ENCODE measurements at regions not wholly inside any gene's neighbourhood (a gene's known extent, or its start where the extent isn't known, plus 50 kb on each side); places are given as distances from the start of the nearest gene placed in this dataset.

DNA sequence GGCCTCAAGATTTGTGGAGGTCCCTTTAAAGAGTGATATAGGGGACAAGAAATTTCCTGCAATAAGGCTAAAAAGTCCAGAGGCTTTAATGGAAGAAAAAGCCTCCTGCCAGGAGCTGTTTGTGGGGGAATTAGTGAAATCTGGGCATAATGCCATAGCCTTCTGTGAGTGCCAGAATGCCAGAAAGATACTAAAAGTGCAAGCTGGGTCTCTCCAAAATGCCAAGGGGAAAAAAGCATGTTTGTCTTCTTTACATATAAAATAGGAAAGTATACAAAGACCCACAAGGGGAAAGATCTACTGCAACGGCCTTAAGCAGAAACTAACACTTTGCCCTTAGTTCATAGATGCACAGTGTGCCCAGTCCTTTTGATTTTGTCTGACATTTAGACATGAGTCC lies 647.7 kb upstream of the ZNF804A start:
- DNase-seq (ENCODE audit: unreplicated experiment) = peak; percentile 65
- no peaks in the 10 kb centered on the region for H3K9me3 Mint-ChIP-seq (ENCODE audit: unreplicated experiment)
- no peak overlapping the region for H3K4me3 Mint-ChIP-seq (ENCODE audit: unreplicated experiment)
- TF ChIP-seq, protein P1, sequence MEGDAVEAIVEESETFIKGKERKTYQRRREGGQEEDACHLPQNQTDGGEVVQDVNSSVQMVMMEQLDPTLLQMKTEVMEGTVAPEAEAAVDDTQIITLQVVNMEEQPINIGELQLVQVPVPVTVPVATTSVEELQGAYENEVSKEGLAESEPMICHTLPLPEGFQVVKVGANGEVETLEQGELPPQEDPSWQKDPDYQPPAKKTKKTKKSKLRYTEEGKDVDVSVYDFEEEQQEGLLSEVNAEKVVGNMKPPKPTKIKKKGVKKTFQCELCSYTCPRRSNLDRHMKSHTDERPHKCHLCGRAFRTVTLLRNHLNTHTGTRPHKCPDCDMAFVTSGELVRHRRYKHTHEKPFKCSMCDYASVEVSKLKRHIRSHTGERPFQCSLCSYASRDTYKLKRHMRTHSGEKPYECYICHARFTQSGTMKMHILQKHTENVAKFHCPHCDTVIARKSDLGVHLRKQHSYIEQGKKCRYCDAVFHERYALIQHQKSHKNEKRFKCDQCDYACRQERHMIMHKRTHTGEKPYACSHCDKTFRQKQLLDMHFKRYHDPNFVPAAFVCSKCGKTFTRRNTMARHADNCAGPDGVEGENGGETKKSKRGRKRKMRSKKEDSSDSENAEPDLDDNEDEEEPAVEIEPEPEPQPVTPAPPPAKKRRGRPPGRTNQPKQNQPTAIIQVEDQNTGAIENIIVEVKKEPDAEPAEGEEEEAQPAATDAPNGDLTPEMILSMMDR (IDR thresholded peaks at IDR 0.05; ENCODE audit: unreplicated experiment) = no peak
- intact Hi-C loops (cut with micrococcal nuclease) = no loop called here
- no peak overlapping the region for H3K27ac Mint-ChIP-seq (ENCODE audit: low read depth, unreplicated experiment)
- ChIA-PET POLR2A (interaction anchor here (1.4 kb wide), 1 partner anchor 52 kb away, joined by 3 read pairs; no protein-coding TSS in a partner anchor), CTCF (no interaction called here)
- BruUV-seq (replicated peaks) = no TSS peak
- H3K4me1 Mint-ChIP-seq (ENCODE audit: insufficient read depth, unreplicated experiment) = peaks cover 19% of the 10 kb centered on the region
- no peaks in the 10 kb centered on the region for H3K27me3 Mint-ChIP-seq (ENCODE audit: insufficient read depth, unreplicated experiment)
- H3K36me3 Mint-ChIP-seq (ENCODE audit: insufficient read depth, unreplicated experiment) = no peaks in the 10 kb centered on the region

DNA sequence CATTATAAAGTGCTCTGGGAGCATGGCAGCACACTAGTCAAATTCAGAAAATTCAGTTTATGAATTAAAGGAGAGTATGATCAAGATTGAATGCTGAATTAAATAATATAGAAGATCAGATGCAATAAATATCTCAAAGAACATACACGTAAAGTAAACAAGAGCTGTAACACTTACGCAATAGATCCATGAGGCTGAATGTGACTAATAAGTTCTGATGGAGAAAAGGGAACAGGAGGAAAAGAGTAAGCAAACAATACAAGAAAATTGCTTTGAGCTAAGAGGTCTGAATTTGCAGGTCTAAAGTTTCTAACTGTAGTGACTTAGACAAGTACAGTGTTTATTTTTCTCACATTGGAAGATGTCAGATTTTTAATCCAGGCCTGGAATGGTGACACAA lies 646.7 kb upstream of the ZNF804A start:
- no peaks in the 10 kb centered on the region for H3K36me3 Mint-ChIP-seq (ENCODE audit: insufficient read depth, unreplicated experiment)
- peaks cover 19% of the 10 kb centered on the region for H3K4me1 Mint-ChIP-seq (ENCODE audit: insufficient read depth, unreplicated experiment)
- no TSS peak for BruUV-seq (replicated peaks)
- CTCF ChIA-PET = interaction anchor here (0.6 kb wide), 1 partner anchor 189 kb away, joined by 4 read pairs; no protein-coding TSS in a partner anchor
- POLR2A ChIA-PET = interaction anchor here (1.4 kb wide), 1 partner anchor 53 kb away, joined by 3 read pairs; no protein-coding TSS in a partner anchor
- TF ChIP-seq, protein P1 (IDR thresholded peaks at IDR 0.05; ENCODE audit: unreplicated experiment) = no peak
- H3K27ac Mint-ChIP-seq (ENCODE audit: low read depth, unreplicated experiment) = peak overlapping the region; percentile 59
- intact Hi-C loops (cut with micrococcal nuclease) = no loop called here
- no peaks in the 10 kb centered on the region for H3K27me3 Mint-ChIP-seq (ENCODE audit: insufficient read depth, unreplicated experiment)
- H3K9me3 Mint-ChIP-seq (ENCODE audit: unreplicated experiment) = no peaks in the 10 kb centered on the region
- peak; percentile 84 for DNase-seq (ENCODE audit: unreplicated experiment)
- H3K4me3 Mint-ChIP-seq (ENCODE audit: unreplicated experiment) = no peak overlapping the region

DNA sequence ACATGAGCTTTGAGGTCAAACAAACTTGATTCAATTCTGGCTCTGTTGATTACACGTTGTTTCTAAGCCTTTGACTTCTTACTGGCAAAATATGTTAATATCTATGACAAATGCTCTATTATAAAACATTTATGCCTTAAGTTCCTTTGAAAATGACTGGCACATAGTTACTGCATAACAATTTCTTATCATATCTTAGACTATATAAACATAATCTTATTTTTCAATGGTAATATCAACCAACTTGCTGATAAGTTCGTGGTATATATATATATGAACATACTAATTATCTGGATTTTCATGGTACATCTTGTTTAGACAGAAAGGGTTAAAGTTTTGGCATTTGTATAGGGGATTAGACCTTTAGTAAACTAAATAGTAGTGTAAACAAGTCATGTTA lies 645.6 kb upstream of the ZNF804A start:
- DNase-seq (ENCODE audit: unreplicated experiment) = no peak
- Mint-ChIP-seq H3K27me3 (ENCODE audit: insufficient read depth, unreplicated experiment) (no peaks in the 10 kb centered on the region), H3K4me3 (ENCODE audit: unreplicated experiment) (no peak overlapping the region), H3K36me3 (ENCODE audit: insufficient read depth, unreplicated experiment) (no peaks in the 10 kb centered on the region), H3K27ac (ENCODE audit: low read depth, unreplicated experiment) (no peak overlapping the region), H3K9me3 (ENCODE audit: unreplicated experiment) (no peaks in the 10 kb centered on the region), H3K4me1 (ENCODE audit: insufficient read depth, unreplicated experiment) (peaks cover 19% of the 10 kb centered on the region)
- TF ChIP-seq, protein P1 (IDR thresholded peaks at IDR 0.05; ENCODE audit: unreplicated experiment) = no peak
- ChIA-PET CTCF (interaction anchor here (0.6 kb wide), 1 partner anchor 213 kb away, joined by 3 read pairs; no protein-coding TSS in a partner anchor), POLR2A (no interaction called here)
- intact Hi-C loops (cut with micrococcal nuclease) = no loop called here
- no TSS peak for BruUV-seq (replicated peaks)

DNA sequence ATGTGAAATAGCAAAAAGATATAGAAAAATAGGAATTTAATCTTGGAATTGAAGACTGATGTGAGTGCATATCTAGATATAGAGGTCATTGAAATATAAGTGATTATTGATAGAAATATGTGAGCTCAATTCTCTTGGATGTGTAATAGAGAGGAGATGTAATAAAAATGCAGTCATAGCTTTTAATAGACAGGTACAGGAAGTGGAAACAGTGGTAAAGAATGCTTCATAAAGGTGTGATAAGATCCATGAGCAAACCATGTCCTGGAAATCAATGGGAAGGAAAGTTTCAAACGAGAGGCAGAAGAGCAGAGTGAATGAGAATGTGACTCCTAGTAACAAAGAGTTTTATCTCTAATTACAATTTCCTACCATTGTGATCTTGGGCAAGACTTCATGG lies 634.7 kb upstream of the ZNF804A start:
- no TSS peak for BruUV-seq (replicated peaks)

More for the DNA sequence above, 634.7 kb upstream of the ZNF804A start:
- POLR2A ChIA-PET = no interaction called here
- no peaks in the 10 kb centered on the region for H3K9me3 Mint-ChIP-seq (ENCODE audit: unreplicated experiment)
- CTCF ChIA-PET = no interaction called here
- intact Hi-C loops (cut with micrococcal nuclease) = no loop called here
- no peak for DNase-seq (ENCODE audit: unreplicated experiment)
- H3K27me3 Mint-ChIP-seq (ENCODE audit: insufficient read depth, unreplicated experiment) = no peaks in the 10 kb centered on the region
- H3K36me3 Mint-ChIP-seq (ENCODE audit: insufficient read depth, unreplicated experiment) = no peaks in the 10 kb centered on the region
- H3K4me3 Mint-ChIP-seq (ENCODE audit: unreplicated experiment) = no peak overlapping the region
- H3K27ac Mint-ChIP-seq (ENCODE audit: low read depth, unreplicated experiment) = no peak overlapping the region
- TF ChIP-seq, protein P1 (IDR thresholded peaks at IDR 0.05; ENCODE audit: unreplicated experiment) = no peak
- H3K4me1 Mint-ChIP-seq (ENCODE audit: insufficient read depth, unreplicated experiment) = no peaks in the 10 kb centered on the region

Data from MCF 10A (cell line).